Testis (tissue), 2 donors: ENCODE measurements at regions not wholly inside any gene's neighbourhood (a gene's known extent, or its start where the extent isn't known, plus 50 kb on each side); places are given as distances from the start of the nearest gene placed in this dataset.

Source experiments
- CTCF ChIP-seq, 3 experiments: fragments of 450-650 bp in 2 of 3; fragments of 200-600 bp in 1 of 3; sonication (generic) in 1 of 3; IDR thresholded peaks; one replicate each; pipeline ENCODE4 v1.5.1; 2016 to 2019; ENCODE audit warnings: antibody characterized with exemption in 3 of 3, mild to moderate bottlenecking in 2 of 3, moderate library complexity in 1 of 3
- POLR2A ChIP-seq: fragments of 450-650 bp; IDR thresholded peaks from one replicate; pipeline ENCODE4 v1.6.1; 2017; ENCODE audit warnings: antibody characterized with exemption, mild to moderate bottlenecking, moderate library complexity

GRCh38 chr6:9083108-9083507 lies 647.8 kb upstream of the SLC35B3 start:
- TF ChIP-seq POLR2A (no peak), CTCF (IDR thresholded peaks at IDR 0.05) (no peak)
